Body of pancreas (tissue), 4 donors: ENCODE measurements at regions not wholly inside any gene's neighbourhood (a gene's known extent, or its start where the extent isn't known, plus 50 kb on each side); places are given as distances from the start of the nearest gene placed in this dataset.

Experiments used
- POLR2A ChIP-seq, 3 donors: fragments of 450-650 bp; IDR thresholded peaks; one replicate each; pipeline ENCODE4 v1.6.1; 2016; ENCODE audit warnings: antibody characterized with exemption in 3 of 3, mild to moderate bottlenecking in 2 of 3
- TF ChIP-seq, protein P1 (sequence below), 7 experiments: fragments of 450-650 bp in 4 of 7; fragments of 200-600 bp in 3 of 7; sonication (generic) in 3 of 7; IDR thresholded peaks; one replicate each; pipeline ENCODE4 v1.5.1; 2016 to 2019; ENCODE audit warnings: antibody characterized with exemption in 7 of 7

DNA sequence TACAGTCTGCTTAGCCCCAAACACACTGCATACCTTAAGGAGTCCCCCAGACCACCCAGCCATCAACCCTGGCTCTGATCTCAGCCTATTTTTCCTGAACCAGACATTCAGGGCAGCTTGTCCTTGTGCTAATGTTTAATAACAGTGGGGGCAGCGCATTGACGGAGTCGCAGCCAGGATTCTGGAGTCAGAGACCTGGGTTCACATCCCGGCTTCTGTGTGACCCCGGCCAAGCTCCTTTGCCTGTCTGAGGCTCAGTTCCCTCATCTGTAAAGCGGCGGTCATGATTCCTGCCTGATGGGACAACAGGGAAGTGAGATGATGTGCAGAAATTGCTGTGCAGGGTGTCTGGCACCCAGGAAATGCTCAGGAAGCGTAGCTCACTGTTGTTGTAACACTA lies 63.1 kb downstream of the MATN1 start:
- TF ChIP-seq, protein P1, sequence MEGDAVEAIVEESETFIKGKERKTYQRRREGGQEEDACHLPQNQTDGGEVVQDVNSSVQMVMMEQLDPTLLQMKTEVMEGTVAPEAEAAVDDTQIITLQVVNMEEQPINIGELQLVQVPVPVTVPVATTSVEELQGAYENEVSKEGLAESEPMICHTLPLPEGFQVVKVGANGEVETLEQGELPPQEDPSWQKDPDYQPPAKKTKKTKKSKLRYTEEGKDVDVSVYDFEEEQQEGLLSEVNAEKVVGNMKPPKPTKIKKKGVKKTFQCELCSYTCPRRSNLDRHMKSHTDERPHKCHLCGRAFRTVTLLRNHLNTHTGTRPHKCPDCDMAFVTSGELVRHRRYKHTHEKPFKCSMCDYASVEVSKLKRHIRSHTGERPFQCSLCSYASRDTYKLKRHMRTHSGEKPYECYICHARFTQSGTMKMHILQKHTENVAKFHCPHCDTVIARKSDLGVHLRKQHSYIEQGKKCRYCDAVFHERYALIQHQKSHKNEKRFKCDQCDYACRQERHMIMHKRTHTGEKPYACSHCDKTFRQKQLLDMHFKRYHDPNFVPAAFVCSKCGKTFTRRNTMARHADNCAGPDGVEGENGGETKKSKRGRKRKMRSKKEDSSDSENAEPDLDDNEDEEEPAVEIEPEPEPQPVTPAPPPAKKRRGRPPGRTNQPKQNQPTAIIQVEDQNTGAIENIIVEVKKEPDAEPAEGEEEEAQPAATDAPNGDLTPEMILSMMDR (IDR thresholded peaks at IDR 0.05), result no peak
- TF ChIP-seq POLR2A (IDR thresholded peaks at IDR 0.05), result no peak
